ENCODE measurements at regions not wholly inside any gene's neighbourhood (a gene's known extent, or its start where the extent isn't known, plus 50 kb on each side); places are given as distances from the start of the nearest gene placed in this dataset.

DNA sequence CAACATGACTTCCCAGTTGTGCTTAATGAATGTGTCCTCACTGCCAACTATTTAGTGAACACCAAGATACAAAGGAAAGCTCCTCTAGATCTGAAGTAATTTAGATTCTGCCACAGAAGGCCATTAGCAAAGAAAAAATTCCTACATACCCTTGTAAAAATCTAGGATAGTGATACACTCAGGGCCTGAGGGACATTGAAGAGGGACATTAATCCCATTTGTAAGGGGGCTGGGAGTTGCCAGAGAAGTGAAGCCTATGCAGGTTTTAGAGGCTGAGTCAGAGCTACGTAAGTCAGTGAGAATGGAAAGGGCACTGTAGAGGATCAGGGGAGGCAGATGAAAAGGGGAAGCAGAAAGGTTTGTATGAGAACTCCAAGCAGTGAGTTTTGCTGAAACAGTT lies 286.9 kb upstream of the TARS1 start:
- H3K27ac Mint-ChIP-seq = no peak overlapping the region
- POLR2A ChIA-PET = no interaction called here
- no peaks in the 10 kb centered on the region for H3K4me1 Mint-ChIP-seq
- H3K9me3 Mint-ChIP-seq = peaks cover 0 to 16% (median 9%) of the 10 kb centered on the region in 9 donors
- no peak overlapping the region for H3K4me3 Mint-ChIP-seq
- H3K36me3 Mint-ChIP-seq = no peaks in the 10 kb centered on the region
- no peaks in the 10 kb centered on the region for H3K27me3 Mint-ChIP-seq
- no peak for DNase-seq
- ATAC-seq = no peak

DNA sequence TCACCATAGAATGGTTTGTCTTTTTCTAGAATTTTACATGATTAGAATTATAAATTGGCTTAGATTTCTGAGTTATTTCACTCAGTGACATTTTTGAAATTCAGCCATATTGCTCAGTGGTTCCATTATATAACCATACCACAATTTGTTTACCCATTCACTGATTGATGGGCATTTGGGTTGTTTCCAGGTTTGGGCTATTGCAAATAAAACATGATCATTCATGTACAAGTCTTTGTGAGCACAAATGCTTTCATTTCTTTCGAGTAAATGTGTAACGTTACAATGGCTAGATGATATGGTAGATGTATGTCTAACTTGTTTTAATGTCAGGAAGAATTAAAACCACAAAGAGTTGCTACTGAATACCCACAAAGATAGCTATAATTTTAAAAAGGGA lies 279.9 kb upstream of the TARS1 start:
- no peak for DNase-seq
- POLR2A ChIA-PET = no interaction called here

DNA sequence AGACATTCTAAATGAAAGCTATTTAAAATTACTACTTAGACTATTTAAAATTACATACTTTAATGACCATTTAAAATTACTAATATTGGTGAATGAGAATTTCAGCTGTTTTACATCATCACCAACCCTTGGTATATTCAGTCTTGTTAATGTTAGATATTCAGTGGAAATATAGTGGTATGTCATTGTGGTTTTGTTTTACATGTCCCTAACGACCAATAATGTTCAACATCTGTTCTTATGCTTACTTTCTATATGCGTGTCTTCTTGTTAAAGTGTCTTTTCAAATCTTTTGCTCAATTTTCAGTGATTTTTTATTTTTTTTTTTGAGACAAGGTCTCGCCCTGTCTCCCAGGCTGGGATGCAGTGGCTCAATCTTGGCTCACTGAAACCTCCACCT lies 279.3 kb upstream of the TARS1 start:
- no peaks in the 10 kb centered on the region for H3K27me3 Mint-ChIP-seq
- no peak overlapping the region for H3K27ac Mint-ChIP-seq
- no peak overlapping the region for H3K4me3 Mint-ChIP-seq
- ATAC-seq (no peak), DNase-seq (no peak)
- peaks cover 0 to 46% (median 11%) of the 10 kb centered on the region in 9 donors for H3K9me3 Mint-ChIP-seq
- POLR2A ChIA-PET = no interaction called here
- H3K4me1 Mint-ChIP-seq = no peaks in the 10 kb centered on the region
- no peaks in the 10 kb centered on the region for H3K36me3 Mint-ChIP-seq

More for the DNA sequence above, 279.9 kb upstream of the TARS1 start:
- Mint-ChIP-seq H3K36me3 (no peaks in the 10 kb centered on the region), H3K9me3 (peaks cover 0 to 43% (median 11%) of the 10 kb centered on the region in 9 donors), H3K27me3 (no peaks in the 10 kb centered on the region), H3K4me3 (no peak overlapping the region), H3K27ac (no peak overlapping the region), H3K4me1 (no peaks in the 10 kb centered on the region)
- ATAC-seq = no peak

DNA sequence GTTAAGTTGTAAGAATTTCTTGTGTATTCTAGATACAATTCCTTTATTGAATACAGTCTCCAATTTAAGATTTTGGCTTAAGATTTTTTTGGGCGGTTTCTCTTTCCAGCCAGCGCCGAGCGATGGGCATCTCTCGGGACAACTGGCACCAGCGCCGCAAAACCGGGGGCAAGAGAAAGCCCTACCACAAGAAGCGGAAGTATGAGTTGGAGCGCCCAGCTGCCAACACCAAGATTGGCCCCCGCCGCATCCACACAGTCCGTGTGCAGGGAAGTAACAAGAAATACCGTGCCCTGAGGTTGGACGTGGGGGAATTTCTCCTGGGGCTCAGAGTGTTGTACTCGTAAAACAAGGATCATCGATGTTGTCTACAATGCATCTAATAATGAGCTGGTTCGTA lies 278.7 kb upstream of the TARS1 start:
- Mint-ChIP-seq H3K9me3 (peaks cover 0 to 46% (median 11%) of the 10 kb centered on the region in 9 donors), H3K4me3 (no peak overlapping the region), H3K27ac (no peak overlapping the region), H3K27me3 (no peaks in the 10 kb centered on the region), H3K36me3 (no peaks in the 10 kb centered on the region), H3K4me1 (no peaks in the 10 kb centered on the region)
- POLR2A ChIA-PET = no interaction called here
- DNase-seq (no peak), ATAC-seq (no peak)

DNA sequence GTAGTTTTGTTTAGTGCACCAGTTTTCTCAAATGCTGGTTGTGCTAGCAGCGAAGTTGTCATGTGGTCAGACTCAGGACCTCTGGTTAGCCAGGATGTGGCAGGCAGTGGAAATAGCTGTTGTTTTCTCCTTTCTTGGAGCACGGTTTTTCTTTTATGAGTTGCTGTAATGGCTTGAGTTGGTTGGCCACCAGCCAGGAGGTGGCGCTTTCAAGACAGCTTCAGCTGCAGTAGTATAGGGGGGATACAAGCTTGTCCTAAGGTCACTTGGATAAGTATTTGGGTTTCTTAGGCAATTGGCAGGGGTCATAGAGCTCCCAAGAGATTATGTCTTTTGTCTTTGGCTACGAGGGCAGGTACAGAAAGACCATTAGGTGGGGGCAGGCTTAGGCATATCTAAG lies 274.2 kb upstream of the TARS1 start:
- no peak overlapping the region for H3K27ac Mint-ChIP-seq
- POLR2A ChIA-PET = no interaction called here
- no peak for DNase-seq

DNA sequence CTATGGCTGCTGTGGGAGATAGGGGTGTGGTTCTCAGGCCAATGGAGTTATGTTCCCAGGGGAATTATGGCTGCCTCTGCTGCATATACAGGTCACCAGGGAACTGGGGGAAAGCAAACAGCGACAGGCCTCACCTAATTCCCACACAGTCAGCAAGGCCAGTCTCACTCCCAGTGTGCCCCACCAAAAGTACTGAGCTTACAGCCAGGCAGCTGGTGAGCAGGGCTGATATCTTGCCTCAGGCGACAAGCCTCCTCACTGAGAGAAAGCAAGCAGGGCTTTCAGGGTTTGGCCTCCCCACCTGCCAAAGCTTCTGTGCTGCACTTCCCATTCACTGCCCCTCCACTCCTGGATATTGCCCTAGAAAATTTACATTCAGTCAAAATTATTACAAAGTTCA lies 273.8 kb upstream of the TARS1 start:
- POLR2A ChIA-PET = no interaction called here
- Mint-ChIP-seq H3K4me3 (no peak overlapping the region), H3K36me3 (peaks cover 0 to 12% (median 0%) of the 10 kb centered on the region in 3 donors), H3K4me1 (no peaks in the 10 kb centered on the region), H3K27ac (no peak overlapping the region), H3K27me3 (no peaks in the 10 kb centered on the region), H3K9me3 (peaks cover 6 to 49% (median 20%) of the 10 kb centered on the region in 9 donors)
- DNase-seq (no peak), ATAC-seq (no peak)

More for the DNA sequence above, 274.2 kb upstream of the TARS1 start:
- ATAC-seq = no peak
- Mint-ChIP-seq H3K9me3 (peaks cover 6 to 48% (median 20%) of the 10 kb centered on the region in 9 donors), H3K4me1 (no peaks in the 10 kb centered on the region), H3K27me3 (no peaks in the 10 kb centered on the region), H3K36me3 (peaks cover 0 to 12% (median 0%) of the 10 kb centered on the region in 3 donors), H3K4me3 (no peak overlapping the region)

DNA sequence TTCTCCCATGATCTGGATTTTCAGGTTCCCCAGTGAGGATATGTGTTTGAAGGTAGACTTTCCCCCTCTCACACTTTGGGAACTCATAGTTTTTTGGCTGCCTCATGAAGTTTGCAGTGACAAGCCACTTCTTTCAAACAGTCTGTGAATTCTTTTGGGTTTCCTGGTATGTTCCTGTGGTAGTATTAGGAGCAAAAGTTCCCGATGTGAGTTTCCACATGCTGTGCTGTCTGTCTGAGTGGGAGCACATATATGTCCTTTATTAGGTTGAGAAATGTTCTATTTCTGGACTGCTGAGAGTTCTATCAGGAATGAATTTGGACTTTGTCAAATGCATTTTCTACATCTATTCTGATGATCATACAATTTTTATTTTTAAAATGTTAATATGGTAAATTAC lies 273.2 kb upstream of the TARS1 start:
- Mint-ChIP-seq H3K9me3 (peaks cover 6 to 44% (median 20%) of the 10 kb centered on the region in 9 donors), H3K4me3 (no peak overlapping the region), H3K27ac (no peak overlapping the region), H3K36me3 (peaks cover 0 to 12% (median 0%) of the 10 kb centered on the region in 3 donors), H3K4me1 (no peaks in the 10 kb centered on the region), H3K27me3 (no peaks in the 10 kb centered on the region)
- ATAC-seq = no peak
- no peak for DNase-seq
- POLR2A ChIA-PET = no interaction called here

DNA sequence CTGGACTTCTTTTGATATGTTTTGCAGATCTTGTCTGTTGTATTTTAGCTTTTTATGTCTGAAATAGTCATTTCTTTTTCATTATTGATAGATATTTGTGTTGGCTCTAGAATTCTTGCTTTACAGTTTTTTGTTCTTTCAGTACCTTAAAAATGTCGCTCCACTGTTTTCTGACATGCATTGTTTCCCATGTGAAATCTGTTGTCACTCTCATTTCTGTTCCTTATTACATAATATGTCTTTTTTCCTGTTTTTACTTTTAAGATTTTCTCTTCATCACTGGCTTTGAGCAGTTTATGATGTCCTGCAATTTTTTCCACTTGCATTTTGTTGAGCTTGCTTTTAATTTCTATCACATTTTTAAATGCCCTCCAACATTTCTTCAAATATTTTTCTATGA lies 270.4 kb upstream of the TARS1 start:
- ATAC-seq = no peak
- Mint-ChIP-seq H3K27me3 (no peaks in the 10 kb centered on the region), H3K4me3 (no peak overlapping the region), H3K9me3 (peaks cover 6 to 25% (median 18%) of the 10 kb centered on the region in 9 donors), H3K27ac (no peak overlapping the region), H3K4me1 (no peaks in the 10 kb centered on the region), H3K36me3 (peaks cover 0 to 12% (median 0%) of the 10 kb centered on the region in 3 donors)
- POLR2A ChIA-PET = no interaction called here
- no peak for DNase-seq

DNA sequence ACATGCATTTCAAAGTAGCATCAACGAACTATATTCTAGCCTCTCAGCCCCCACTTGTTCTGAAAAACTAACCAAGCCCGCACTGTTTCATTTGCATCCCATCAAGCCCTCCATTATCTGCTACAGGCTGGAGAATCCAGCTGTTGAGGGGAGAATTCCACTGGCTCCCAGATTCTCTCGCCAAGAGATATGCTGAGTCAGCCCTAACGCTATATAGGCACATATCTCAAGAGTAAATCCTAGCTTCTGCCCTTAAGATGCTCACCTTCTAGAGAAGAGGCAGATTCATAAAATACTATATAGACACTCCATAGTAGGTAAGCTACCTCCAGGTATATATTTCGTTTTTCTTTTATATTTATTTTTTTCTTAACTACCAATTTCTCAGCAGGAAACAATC lies 266.4 kb upstream of the TARS1 start:
- Mint-ChIP-seq H3K27ac (no peak overlapping the region), H3K9me3 (peaks cover 7 to 29% (median 14%) of the 10 kb centered on the region in 9 donors), H3K4me3 (no peak overlapping the region), H3K27me3 (no peaks in the 10 kb centered on the region), H3K36me3 (peaks cover 0 to 12% (median 0%) of the 10 kb centered on the region in 3 donors), H3K4me1 (no peaks in the 10 kb centered on the region)
- ATAC-seq = no peak
- POLR2A ChIA-PET = no interaction called here
- no peak for DNase-seq

DNA sequence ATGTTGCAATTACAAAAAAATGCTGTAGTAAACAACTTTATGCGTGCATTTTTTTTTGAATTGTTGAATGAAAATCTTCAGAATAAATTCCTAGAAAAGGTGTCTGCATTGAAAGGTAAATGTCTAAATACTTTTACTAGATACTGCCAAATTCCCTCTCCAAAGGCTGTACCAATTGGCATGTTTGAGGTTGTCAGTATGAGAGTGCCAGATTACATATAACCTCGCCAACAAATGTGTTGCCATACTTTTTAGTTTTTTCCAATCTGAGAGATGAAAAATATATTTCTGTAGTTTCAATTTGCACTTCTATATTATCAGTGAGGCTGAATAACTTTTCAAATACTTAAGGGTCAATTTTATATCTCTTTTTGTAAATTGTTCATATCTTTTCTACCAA lies 261.5 kb upstream of the TARS1 start:
- H3K4me1 Mint-ChIP-seq = no peaks in the 10 kb centered on the region

DNA sequence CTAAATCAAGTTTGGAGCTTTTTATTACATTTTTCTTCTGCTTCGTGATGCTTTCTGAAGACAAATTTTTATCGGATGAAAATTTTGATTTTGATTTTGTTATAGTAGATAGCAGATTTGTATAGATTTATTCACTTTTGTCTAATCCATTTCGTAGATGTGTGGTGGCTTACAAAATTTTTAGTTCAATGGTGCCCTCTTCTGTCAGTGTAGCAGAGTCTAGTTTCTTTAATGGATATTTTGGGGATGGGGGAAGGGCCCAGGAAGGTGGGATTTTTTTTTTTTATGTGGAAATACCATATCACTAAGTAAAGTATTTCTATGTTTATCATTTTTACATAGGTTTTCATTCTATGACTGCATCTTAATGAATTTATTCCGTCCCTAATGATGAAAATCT lies 259.9 kb upstream of the TARS1 start:
- DNase-seq = no peak
- no peak overlapping the region for H3K27ac Mint-ChIP-seq
- ATAC-seq = no peak
- H3K9me3 Mint-ChIP-seq = peaks cover 0 to 12% (median 2%) of the 10 kb centered on the region in 9 donors
- POLR2A ChIA-PET = no interaction called here
- no peaks in the 10 kb centered on the region for H3K36me3 Mint-ChIP-seq
- H3K4me3 Mint-ChIP-seq = no peak overlapping the region
- H3K4me1 Mint-ChIP-seq = no peaks in the 10 kb centered on the region
- no peaks in the 10 kb centered on the region for H3K27me3 Mint-ChIP-seq

More for the DNA sequence above, 261.5 kb upstream of the TARS1 start:
- POLR2A ChIA-PET = no interaction called here
- H3K27me3 Mint-ChIP-seq = no peaks in the 10 kb centered on the region
- H3K36me3 Mint-ChIP-seq = no peaks in the 10 kb centered on the region
- ATAC-seq (no peak), DNase-seq (no peak)
- no peak overlapping the region for H3K27ac Mint-ChIP-seq
- peaks cover 0 to 12% (median 2%) of the 10 kb centered on the region in 9 donors for H3K9me3 Mint-ChIP-seq
- no peak overlapping the region for H3K4me3 Mint-ChIP-seq

DNA sequence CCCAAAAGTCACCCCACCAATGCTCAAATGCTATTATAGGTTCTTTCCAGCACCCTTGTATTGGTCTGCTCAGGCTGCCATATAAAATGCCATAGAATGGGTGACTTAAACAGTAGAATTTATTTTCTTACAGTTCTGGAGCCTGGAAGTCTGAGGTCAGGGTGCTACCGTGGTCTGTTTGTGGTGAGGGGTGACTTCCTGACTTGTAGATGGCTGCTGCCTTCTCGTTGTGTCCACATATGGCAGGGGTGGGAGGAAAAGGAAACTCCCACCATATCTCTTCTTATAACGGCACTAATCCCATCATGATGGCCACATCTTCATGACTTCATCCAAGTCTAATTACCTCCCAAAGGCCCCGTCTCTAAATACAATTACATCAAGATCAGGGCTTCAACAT lies 257.8 kb upstream of the TARS1 start:
- no peak for DNase-seq
- no peak for ATAC-seq
- Mint-ChIP-seq H3K27me3 (no peaks in the 10 kb centered on the region), H3K4me1 (no peaks in the 10 kb centered on the region), H3K36me3 (no peaks in the 10 kb centered on the region), H3K4me3 (no peak overlapping the region), H3K9me3 (peaks cover 0 to 9% (median 4%) of the 10 kb centered on the region in 9 donors), H3K27ac (no peak overlapping the region)
- POLR2A ChIA-PET = no interaction called here

DNA sequence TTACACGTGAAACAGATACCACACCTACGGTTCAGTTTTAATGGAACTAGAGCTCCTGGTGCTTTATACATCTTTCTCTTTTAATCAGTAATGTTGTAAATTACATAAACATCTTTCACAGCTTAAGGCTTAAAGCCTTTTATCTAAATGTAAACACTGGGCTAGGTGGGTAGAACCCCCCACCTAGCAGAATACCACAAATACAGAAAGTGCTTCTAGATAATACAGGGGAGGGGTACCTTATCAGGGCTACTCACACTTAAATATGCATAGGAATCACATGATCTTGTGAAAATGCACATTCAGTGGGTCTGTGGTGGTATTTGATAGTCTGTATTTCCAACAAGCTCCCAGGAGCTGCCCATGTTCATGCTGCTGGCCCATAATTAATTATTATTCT lies 256.4 kb upstream of the TARS1 start:
- POLR2A ChIA-PET = no interaction called here
- no peak for ATAC-seq
- no peak for DNase-seq
- H3K36me3 Mint-ChIP-seq = peaks cover 0 to 10% (median 2%) of the 10 kb centered on the region in 3 donors
- peaks cover 0 to 20% (median 6%) of the 10 kb centered on the region in 9 donors for H3K9me3 Mint-ChIP-seq
- no peak overlapping the region for H3K4me3 Mint-ChIP-seq
- H3K4me1 Mint-ChIP-seq = no peaks in the 10 kb centered on the region
- H3K27ac Mint-ChIP-seq = no peak overlapping the region
- no peaks in the 10 kb centered on the region for H3K27me3 Mint-ChIP-seq

DNA sequence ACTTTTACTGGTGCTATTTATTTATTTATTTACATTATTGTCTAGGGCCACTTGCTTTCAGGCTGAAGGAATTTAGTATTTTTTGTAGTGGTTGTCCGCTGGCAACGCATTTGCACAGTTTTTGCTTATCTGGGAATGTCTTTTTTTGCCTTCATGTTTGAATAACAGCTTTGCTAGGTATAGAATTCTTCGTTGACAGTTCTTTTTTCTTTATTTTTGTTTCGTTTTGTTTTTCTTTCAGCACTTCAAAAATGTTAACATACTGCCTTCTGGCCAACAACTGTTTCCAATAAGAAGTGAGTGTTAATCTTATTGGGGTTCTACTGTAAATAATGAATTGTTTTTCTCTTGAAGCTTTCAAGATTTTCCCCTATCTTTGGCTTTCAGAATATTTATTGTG lies 252.7 kb upstream of the TARS1 start:
- Mint-ChIP-seq H3K4me1 (no peaks in the 10 kb centered on the region), H3K9me3 (peaks cover 4 to 40% (median 11%) of the 10 kb centered on the region in 9 donors), H3K27me3 (no peaks in the 10 kb centered on the region), H3K4me3 (no peak overlapping the region), H3K36me3 (peaks cover 0 to 19% (median 2%) of the 10 kb centered on the region in 3 donors), H3K27ac (no peak overlapping the region)
- DNase-seq = no peak
- ATAC-seq = no peak
- POLR2A ChIA-PET = no interaction called here
